ENCODE measurements at regions not wholly inside any gene's neighbourhood (a gene's known extent, or its start where the extent isn't known, plus 50 kb on each side); places are given as distances from the start of the nearest gene placed in this dataset.

- no peak for DNase-seq
Observed at GRCh38 chr5:93275376-93275775, 305.6 kb downstream of the NR2F1-AS1 start.

GRCh38 chr5:93274291-93274690 is 306.7 kb downstream of the NR2F1-AS1 start:
- no peak for DNase-seq

GRCh38 chr5:93273176-93273575 is 307.8 kb downstream of the NR2F1-AS1 start:
- no peak for DNase-seq

- DNase-seq = no peak
Observed at GRCh38 chr5:93272108-93272507, 308.9 kb downstream of the NR2F1-AS1 start.

DNA sequence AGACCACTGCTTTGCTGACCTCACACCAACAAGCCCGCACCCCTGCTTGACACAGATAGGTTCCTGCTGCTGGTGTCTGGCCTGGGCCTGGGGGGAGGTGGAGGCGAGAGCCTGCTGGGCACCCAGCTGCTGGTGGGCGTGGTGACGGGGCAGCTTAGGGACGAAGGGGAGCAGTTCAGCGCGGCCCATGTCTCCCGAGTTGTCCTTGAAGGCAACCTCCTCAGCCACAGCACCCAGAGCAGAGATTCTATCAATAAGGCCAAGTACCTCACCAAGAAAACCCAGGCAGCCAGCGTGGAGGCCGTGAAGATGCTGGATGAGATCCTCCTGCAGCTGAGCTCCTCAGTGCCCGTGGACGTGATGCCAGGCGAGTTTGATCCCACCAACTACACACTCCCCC is 313.3 kb downstream of the NR2F1-AS1 start:
- no peak for DNase-seq

GRCh38 chr5:93267276-93267675 is 313.7 kb downstream of the NR2F1-AS1 start:
- no peak for DNase-seq

- no peak for DNase-seq
Observed at GRCh38 chr5:93257616-93258015, 323.4 kb downstream of the NR2F1-AS1 start.

DNA sequence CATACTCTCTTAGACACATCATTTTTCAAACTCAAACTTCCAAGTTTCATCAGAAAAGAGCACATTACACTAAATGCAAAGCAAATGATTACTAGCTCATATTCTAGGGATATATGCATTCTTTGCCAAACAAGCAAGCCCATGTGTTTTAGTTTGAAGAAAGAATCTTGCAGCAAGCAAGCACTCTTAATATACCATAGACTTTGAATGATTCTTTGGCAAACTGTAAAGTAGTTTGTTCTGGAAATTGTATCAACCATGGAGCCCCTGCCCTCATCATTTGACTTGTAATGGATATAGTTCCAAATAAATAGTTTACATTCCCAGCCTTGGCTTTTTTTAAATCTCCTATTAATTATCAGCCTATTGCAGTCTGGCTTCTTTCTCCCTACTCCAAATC is 325.2 kb downstream of the NR2F1-AS1 start:
- DNase-seq = no peak

GRCh38 chr5:93252165-93252564 is 328.9 kb downstream of the NR2F1-AS1 start:
- DNase-seq = no peak

GRCh38 chr5:93251347-93251746 is 329.7 kb downstream of the NR2F1-AS1 start:
- DNase-seq = no peak

DNA sequence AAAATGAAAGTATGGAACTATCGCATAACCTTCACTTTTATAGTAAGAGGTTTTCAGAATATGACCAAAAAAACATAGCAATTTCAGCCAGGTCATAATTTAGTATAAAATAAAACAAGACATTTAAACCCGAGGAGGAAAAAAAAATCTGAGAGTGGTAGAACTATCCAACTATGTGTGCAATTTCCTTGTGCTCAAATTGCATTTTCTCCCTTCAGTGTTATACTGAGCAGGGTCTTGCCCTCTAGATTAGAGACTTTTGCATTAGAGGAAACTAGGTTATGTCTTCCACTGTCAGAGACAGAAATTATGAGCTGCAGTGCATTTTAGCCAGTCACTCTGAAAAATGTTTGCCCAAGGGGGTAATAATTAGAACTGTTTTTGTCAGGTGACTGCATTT is 330.6 kb downstream of the NR2F1-AS1 start:
- DNase-seq = no peak

- no peak for DNase-seq
Observed at GRCh38 chr5:93249651-93250289, 331.2 kb downstream of the NR2F1-AS1 start.

GRCh38 chr5:93247105-93247504 is 333.9 kb downstream of the NR2F1-AS1 start:
- DNase-seq = no peak

- DNase-seq = peak; percentile 69
Observed at GRCh38 chr5:93246090-93246855, 334.7 kb downstream of the NR2F1-AS1 start.

- DNase-seq = no peak
Observed at GRCh38 chr5:93245226-93245625, 335.8 kb downstream of the NR2F1-AS1 start.

- no peak for DNase-seq
Observed at GRCh38 chr5:93243481-93243880, 337.5 kb downstream of the NR2F1-AS1 start.

GRCh38 chr5:93240228-93240834 is 340.7 kb downstream of the NR2F1-AS1 start:
- DNase-seq = no peak

GRCh38 chr5:93236807-93237421 is 344.1 kb downstream of the NR2F1-AS1 start:
- no peak for DNase-seq

- no peak for DNase-seq
Observed at GRCh38 chr5:93235761-93236160, 345.3 kb downstream of the NR2F1-AS1 start.

DNA sequence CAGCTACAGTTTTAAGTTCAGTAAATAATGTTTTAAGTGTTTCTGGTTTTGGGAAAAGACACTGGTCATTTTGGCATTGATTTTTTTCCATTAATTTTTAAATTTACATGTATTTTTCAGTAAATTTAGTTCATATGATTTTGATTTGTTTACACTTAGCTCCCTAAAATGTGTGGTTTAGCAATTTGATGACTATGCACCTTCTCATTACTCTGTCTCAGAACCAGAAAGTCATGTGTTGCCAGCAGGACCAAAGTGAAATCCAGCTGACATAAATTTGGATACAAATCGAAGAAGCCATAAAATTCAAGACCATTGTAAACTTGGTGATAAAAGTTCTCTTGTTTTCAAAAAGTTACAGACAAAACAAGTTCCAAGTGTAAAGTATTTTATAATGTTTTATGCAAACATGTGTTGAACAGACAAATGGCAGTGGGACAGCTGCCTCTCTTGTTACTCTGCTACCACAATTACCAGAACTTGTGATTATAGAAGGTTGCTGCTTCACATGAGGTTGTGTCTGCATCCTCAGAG is 354.8 kb downstream of the NR2F1-AS1 start:
- DNase-seq = no peak

GRCh38 chr5:93225748-93226147 is 355.3 kb downstream of the NR2F1-AS1 start:
- no peak for DNase-seq

DNA sequence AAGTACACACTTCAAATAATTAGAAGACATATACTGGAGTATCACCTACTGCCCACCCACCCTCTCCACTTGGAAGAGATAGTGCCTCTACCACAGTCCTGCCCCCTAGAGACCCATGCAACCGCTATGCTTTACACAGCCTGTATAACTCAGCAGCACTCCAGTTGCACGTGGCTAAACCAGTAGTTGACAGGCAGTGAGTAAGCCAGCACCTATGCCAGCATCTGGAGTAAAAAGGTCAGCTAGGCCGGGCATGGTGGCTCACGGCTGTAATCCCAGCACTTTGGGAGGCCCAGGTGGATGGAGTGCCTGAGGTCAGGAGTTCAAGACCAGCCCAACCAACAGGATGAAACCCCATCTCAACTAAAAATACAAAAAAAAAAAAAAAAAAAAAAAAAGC is 356.4 kb downstream of the NR2F1-AS1 start:
- no peak for DNase-seq

DNA sequence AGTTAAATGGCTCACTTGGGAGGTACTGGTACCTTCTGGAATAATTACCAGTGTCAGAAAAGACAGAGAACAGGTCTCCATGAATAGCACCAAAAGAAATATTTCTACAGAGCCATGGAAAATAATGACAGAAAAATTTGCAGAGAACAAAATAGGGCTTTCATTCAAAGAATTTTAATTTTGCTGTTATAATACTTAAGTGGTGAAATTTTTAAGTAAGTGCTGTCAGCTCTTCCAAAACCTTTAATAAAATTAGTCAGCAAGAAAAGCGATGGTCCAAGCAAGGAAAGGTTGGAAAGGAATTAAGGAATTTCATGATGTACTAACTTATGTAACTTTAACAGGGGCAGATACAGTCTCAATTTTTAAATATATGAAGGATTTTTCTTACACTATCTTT is 359.2 kb downstream of the NR2F1-AS1 start:
- DNase-seq = no peak

Measured in renal pelvis (tissue), 1 donor.